Thyroid gland (tissue), 4 donors: ENCODE measurements at regions not wholly inside any gene's neighbourhood (a gene's known extent, or its start where the extent isn't known, plus 50 kb on each side); places are given as distances from the start of the nearest gene placed in this dataset.

Experiments
- DNase-seq, 2 donors: peaks; one replicate each; pipeline ENCODE4 v3.0.0-alpha.2; 2019
- H3K27ac ChIP-seq, 3 donors: fragments of 200-600 bp; sonication (generic); 1 replicate in 2 of 3; 2 replicates in 1 of 3; pipeline ENCODE4 v1.5.1; 2016 to 2019; ENCODE audit warnings: mild to moderate bottlenecking in 1 of 3, moderate library complexity in 1 of 3
- H3K27me3 ChIP-seq: fragments of 200-600 bp; sonication (generic); one replicate; pipeline ENCODE4 v1.5.1; 2019
- H3K36me3 ChIP-seq, 2 donors: fragments of 200-600 bp; sonication (generic); one replicate each; pipeline ENCODE4 v1.5.1; 2016 to 2019
- H3K4me1 ChIP-seq, 2 donors: fragments of 200-600 bp; sonication (generic); one replicate each; pipeline ENCODE4 v1.5.1; 2017 to 2019
- H3K4me3 ChIP-seq, 3 donors: fragments of 200-600 bp; sonication (generic); replicated peaks in 1 of 3; 1 replicate in 2 of 3; 2 replicates in 1 of 3; pipeline ENCODE4 v1.5.1; 2016; ENCODE audit warnings: mild to moderate bottlenecking in 1 of 3
- H3K9me3 ChIP-seq: fragments of 200-600 bp; sonication (generic); one replicate; pipeline ENCODE4 v1.5.1; 2017
- CTCF ChIP-seq, 6 experiments: fragments of 200-600 bp in 3 of 6; fragments of 450-650 bp in 3 of 6; sonication (generic) in 3 of 6; IDR thresholded peaks; one replicate each; pipeline ENCODE4 v1.5.1; 2016 to 2019; ENCODE audit warnings: antibody characterized with exemption in 6 of 6, mild to moderate bottlenecking in 2 of 6, inconsistent platforms in 1 of 6, moderate library complexity in 1 of 6
- POLR2A ChIP-seq, 2 donors: fragments of 450-650 bp; IDR thresholded peaks; one replicate each; pipeline ENCODE4 v1.6.1; 2017; ENCODE audit warnings: antibody characterized with exemption in 2 of 2, mild to moderate bottlenecking in 2 of 2, moderate library complexity in 1 of 2
- WGBS, 2 donors: methylation state at CpG; one replicate each; pipeline ENCODE4 v1.1.5; 2017; 5-methylcytosine and 5-hydroxymethylcytosine counted together
- intact Hi-C: fragments of 100-400 bp; cut with DNase I; formaldehyde crosslinking; loops from one replicate; pipeline ENCODE4 v1.15.1; 2023

DNA sequence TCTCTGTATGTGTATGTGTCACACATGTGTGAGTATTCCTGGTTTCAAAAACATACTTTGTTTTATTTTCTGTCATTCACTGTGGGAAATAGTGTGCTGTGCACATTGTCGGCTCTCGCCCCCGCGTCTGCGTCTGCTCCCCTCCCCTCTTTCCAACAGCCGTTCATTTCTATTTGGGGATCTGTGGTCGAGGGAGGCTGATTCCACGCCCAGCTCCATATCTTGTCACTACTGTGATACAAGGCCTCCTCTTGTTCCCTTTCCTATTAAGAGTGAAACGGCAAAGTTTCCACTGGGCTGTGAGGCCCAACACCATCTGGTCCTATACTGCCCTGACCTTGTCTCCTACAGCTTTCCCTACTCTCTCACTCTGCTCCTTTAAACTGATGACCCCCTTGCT, 172.5 kb upstream of the LRIG1 start:
- Histone ChIP-seq H3K9me3 (no peaks in the 10 kb centered on the region), H3K27ac (no peak overlapping the region), H3K4me3 (no peak overlapping the region), H3K36me3 (no peaks in the 10 kb centered on the region), H3K27me3 (no peaks in the 10 kb centered on the region), H3K4me1 (no peaks in the 10 kb centered on the region)
- DNase-seq = no peak
- intact Hi-C loops = no loop called here
- no peak for TF ChIP-seq CTCF (IDR thresholded peaks at IDR 0.05)
- TF ChIP-seq POLR2A (IDR thresholded peaks at IDR 0.05) = no peak
- 81 to 84% methylated on average over 9 of the region's 9 CpGs for WGBS, 2 donors

- H3K9me3 ChIP-seq = no peaks in the 10 kb centered on the region
- no peak overlapping the region for H3K27ac ChIP-seq
- WGBS, 2 donors = 66 to 94% methylated on average over 1 of the region's 1 CpG
- no peak overlapping the region for H3K4me3 ChIP-seq
- intact Hi-C loops = no loop called here
- no peak for DNase-seq
- H3K36me3 ChIP-seq = no peaks in the 10 kb centered on the region
- H3K4me1 ChIP-seq = no peaks in the 10 kb centered on the region
- no peak for TF ChIP-seq CTCF (IDR thresholded peaks at IDR 0.05)
- no peak for TF ChIP-seq POLR2A (IDR thresholded peaks at IDR 0.05)
- H3K27me3 ChIP-seq = no peaks in the 10 kb centered on the region
These were observed 174.5 kb upstream of the LRIG1 start for GRCh38 chr3:66675366-66675765.

- no peak for TF ChIP-seq CTCF (IDR thresholded peaks at IDR 0.05)
- TF ChIP-seq POLR2A (IDR thresholded peaks at IDR 0.05) = no peak
- Histone ChIP-seq H3K36me3 (no peaks in the 10 kb centered on the region), H3K27me3 (no peaks in the 10 kb centered on the region), H3K9me3 (no peaks in the 10 kb centered on the region), H3K4me3 (no peak overlapping the region), H3K4me1 (peaks cover 11 to 21% of the 10 kb centered on the region in 2 donors), H3K27ac (no peak overlapping the region)
- intact Hi-C loops = no loop called here
- WGBS, 2 donors = 92 to 99% methylated on average over 5 of the region's 5 CpGs
- no peak for DNase-seq
These were observed 191.4 kb upstream of the LRIG1 start for GRCh38 chr3:66692042-66692765.

DNA sequence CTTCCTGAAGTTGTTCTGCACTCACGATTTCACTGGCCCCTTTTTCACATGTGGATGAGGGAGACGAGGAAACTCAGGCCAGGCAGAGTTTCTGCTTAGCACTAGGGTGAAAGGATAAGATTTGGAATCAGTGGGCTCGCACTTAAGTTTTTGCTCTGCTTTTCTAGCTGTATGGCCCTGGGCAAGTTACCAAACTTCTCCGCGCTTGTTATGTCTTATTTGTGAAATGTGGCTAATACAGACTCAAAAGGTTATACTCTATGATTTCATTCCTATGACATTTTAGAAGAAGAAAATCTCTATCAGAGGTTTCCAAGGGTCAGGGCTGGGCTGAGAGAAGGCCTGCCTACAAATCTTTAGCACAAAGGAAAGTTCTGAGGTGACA, 191.9 kb upstream of the LRIG1 start:
- no peaks in the 10 kb centered on the region for H3K36me3 ChIP-seq
- no peak overlapping the region for H3K4me3 ChIP-seq
- TF ChIP-seq POLR2A (IDR thresholded peaks at IDR 0.05) = no peak
- no peak for TF ChIP-seq CTCF (IDR thresholded peaks at IDR 0.05)
- intact Hi-C loops = no loop called here
- H3K9me3 ChIP-seq = no peaks in the 10 kb centered on the region
- peaks cover 11 to 21% of the 10 kb centered on the region in 2 donors for H3K4me1 ChIP-seq
- no peak for DNase-seq
- WGBS, 2 donors = 73 to 92% methylated on average over 5 of the region's 5 CpGs
- H3K27ac ChIP-seq = peak overlapping the region; percentile 14 to 73 (median 52)
- no peaks in the 10 kb centered on the region for H3K27me3 ChIP-seq

GRCh38 chr3:66693461-66694031, 192.7 kb upstream of the LRIG1 start:
- Histone ChIP-seq H3K36me3 (no peaks in the 10 kb centered on the region), H3K9me3 (no peaks in the 10 kb centered on the region), H3K4me3 (no peak overlapping the region), H3K27me3 (no peaks in the 10 kb centered on the region), H3K27ac (peak overlapping the region; percentile 14 to 73 (median 52)), H3K4me1 (peaks cover 11 to 21% of the 10 kb centered on the region in 2 donors)
- intact Hi-C loops = no loop called here
- 26 to 28% methylated on average over 10 of the region's 10 CpGs for WGBS, 2 donors
- peak; percentile 83 to 90 for DNase-seq
- TF ChIP-seq CTCF (IDR thresholded peaks at IDR 0.05) = no peak
- TF ChIP-seq POLR2A (IDR thresholded peaks at IDR 0.05) = no peak
